AG10803 (cell line): ENCODE measurements at regions not wholly inside any gene's neighbourhood (a gene's known extent, or its start where the extent isn't known, plus 50 kb on each side); places are given as distances from the start of the nearest gene placed in this dataset.
"Not testable (repeated sequence)": the region's sequence is repeated elsewhere in the genome, so short reads cannot be mapped to it uniquely, and the experiment has no call there.

Source experiments
- DNase-seq: peaks from one replicate; pipeline ENCODE4 v3.0.0; 2010; ENCODE audit warnings: low read depth
- H3K4me3 ChIP-seq: 2 replicates; pipeline ENCODE4 v1.5.1; 2011; ENCODE audit warnings: mild to moderate bottlenecking, low read length, control low read depth
- TF ChIP-seq, protein P1 (sequence below): conservative IDR thresholded peaks from 2 replicates; pipeline ENCODE4 v1.5.1; 2011; ENCODE audit warnings: mild to moderate bottlenecking, low read length, control low read depth, inconsistent platforms

DNA sequence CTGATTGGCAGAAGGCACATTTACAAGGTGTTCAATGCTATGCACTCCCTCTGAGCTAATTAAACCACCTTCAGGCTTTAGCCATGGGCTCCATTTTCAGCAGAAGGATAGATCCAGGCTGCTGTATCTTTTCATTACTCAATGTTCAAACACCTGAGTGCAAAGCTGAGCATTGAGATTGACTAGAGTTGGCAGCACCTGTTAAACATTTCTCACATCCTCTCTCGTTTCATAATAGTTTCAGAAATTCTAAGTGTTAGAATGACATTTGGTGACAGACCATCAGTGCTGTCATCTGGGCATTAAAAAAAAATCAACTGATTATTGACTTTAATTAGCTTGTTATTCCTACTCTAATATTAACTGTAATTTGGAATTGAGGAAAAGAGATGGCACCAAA lies 187.1 kb upstream of the SEMA3E start:
- TF ChIP-seq, protein P1, sequence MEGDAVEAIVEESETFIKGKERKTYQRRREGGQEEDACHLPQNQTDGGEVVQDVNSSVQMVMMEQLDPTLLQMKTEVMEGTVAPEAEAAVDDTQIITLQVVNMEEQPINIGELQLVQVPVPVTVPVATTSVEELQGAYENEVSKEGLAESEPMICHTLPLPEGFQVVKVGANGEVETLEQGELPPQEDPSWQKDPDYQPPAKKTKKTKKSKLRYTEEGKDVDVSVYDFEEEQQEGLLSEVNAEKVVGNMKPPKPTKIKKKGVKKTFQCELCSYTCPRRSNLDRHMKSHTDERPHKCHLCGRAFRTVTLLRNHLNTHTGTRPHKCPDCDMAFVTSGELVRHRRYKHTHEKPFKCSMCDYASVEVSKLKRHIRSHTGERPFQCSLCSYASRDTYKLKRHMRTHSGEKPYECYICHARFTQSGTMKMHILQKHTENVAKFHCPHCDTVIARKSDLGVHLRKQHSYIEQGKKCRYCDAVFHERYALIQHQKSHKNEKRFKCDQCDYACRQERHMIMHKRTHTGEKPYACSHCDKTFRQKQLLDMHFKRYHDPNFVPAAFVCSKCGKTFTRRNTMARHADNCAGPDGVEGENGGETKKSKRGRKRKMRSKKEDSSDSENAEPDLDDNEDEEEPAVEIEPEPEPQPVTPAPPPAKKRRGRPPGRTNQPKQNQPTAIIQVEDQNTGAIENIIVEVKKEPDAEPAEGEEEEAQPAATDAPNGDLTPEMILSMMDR, result no peak
- H3K4me3 ChIP-seq, result no peak overlapping the region
- no peak for DNase-seq

DNA sequence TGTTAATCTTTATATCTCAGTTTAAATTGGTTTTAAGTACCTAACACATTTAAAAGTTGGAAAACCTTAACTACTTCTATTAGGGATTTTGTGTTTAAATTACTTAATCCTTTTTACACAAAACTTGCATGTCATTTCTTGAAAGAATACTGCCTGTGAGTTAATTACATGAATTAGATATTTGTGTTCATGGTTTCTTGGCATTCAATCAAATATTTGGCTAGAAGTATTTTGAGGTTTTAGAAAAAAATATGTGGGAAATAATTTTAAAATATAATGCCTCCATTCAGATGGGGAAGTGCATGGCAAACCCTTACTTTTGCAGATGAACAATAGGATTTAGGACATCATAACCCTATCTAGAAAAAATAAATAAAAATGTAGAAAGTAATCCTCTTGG lies 186.5 kb upstream of the SEMA3E start:
- no peak overlapping the region for H3K4me3 ChIP-seq
- peak; percentile 5 for DNase-seq
- TF ChIP-seq, protein P1, result no peak

DNA sequence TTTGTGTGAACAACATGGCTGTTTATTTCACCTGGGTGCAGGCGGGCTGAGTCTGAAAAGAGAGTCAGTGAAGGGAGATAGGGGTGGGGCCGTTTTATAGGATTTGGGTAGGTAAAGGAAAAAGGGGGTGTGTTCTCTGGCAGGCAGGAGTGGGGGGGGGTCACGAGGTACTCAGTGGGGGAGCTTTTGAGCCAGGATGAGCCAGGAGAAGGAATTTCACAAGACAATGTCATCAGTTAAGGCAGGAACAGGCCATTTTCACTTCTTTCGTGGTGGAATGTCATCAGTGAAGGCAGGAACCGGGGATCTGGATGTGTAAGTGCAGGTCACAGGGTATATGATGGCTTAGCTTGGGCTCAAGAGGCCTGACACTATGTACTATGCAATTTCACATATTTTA lies 184.8 kb upstream of the SEMA3E start:
- DNase-seq, H3K4me3 ChIP-seq: not testable (repeated sequence)

DNA sequence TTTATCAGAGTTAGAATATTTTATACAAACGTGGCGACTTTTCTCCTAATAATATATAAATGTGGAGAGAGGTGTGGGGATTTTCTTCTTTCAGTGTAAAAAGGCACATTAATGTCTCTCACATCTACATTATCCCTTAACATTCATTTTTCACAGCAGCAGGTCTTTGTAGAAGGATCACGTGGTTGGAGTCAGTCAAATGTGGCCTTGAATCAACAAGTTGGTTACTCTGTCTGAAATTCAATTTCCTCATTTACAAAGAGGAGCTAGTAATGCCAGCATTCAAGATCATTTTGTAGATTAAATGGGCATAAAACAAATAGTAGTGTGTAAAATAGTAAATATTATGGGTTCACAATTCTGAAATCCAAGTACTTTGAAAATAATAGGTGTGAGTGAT lies 183.1 kb upstream of the SEMA3E start:
- no peak for DNase-seq
- TF ChIP-seq, protein P1, result no peak
- H3K4me3 ChIP-seq, result no peak overlapping the region

DNA sequence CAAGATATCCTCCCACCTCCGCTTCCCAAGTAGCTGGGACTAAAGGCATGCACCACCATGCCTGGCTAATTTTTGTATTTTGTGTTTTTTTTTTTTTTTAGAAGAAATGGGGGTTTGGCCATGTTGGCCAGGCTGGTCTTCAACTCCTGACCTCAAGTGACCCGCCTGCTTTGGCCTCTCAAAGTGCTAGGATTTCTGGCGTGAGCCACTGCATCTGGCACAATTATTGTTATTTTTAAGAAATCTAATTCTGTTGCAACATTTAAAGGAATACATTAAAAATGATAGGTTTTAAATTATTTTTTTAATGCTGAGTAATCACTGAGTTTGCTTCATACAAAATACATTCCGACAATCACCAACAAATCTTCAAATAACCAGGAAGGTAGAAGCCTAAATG lies 178.1 kb upstream of the SEMA3E start:
- H3K4me3 ChIP-seq, result no peak overlapping the region
- DNase-seq, result no peak
- TF ChIP-seq, protein P1, result no peak

DNA sequence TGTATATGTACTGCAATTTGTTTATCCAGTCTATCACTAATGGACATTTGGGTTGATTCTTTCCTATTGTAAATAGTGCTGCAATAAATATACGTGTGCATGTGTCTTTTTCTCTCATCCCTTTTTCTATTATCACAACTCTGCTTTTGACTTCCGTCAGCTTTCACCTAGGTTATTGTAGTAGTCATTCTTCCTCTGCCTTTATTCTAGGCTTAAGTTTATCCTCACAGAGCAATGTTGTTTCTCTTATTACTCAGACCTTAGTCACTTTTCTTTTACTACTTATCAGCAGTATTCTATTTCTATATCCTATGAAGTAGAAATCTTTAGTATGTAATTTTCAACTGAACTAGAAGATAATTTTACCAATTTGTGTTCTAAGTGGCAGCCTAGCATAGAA lies 175.3 kb upstream of the SEMA3E start:
- TF ChIP-seq, protein P1, result no peak
- DNase-seq, result no peak
- H3K4me3 ChIP-seq, result no peak overlapping the region

DNA sequence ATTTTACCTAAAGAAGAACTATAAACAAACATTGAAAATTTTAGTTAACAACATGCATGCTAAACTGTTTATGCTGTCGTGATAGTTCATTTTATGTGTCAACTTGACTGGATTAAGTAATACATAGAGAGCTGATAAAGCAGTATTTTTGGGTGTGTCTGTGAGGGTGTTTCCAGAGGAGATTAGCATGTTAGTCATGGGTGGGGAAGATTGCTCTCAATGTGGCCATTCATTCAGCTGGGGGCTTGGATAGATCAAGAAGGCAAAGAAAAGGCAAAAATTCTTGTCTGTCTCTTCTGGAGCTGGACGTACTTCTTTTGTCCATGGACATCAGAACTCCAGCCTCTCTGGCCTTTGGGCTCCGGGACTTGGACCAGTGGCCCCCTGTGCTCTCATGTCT lies 172.9 kb upstream of the SEMA3E start:
- no peak overlapping the region for H3K4me3 ChIP-seq
- TF ChIP-seq, protein P1, result no peak
- no peak for DNase-seq

DNA sequence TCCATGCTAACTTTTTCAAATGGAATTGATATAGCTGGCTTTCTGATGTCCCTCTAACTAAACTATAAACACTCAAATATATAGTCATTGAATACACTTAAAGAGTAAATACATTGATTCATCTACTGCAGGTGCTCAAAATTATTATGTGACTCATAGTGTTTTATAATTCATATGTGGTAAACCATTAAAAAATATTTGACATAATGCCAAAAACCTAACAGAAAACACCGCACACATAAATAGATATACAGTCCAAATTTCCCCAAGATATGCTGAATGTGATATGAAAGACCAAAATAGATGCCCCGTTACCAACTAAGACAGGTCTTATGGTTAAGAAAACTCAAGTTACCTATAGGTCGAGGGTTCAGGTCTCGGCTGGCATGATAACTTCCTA lies 171.7 kb upstream of the SEMA3E start:
- TF ChIP-seq, protein P1, result no peak
- no peak overlapping the region for H3K4me3 ChIP-seq
- no peak for DNase-seq
